MCF 10A (cell line): ENCODE measurements at regions not wholly inside any gene's neighbourhood (a gene's known extent, or its start where the extent isn't known, plus 50 kb on each side); places are given as distances from the start of the nearest gene placed in this dataset.
A peak's percentile ranks its signal among the peaks of the same experiment; 100 is the strongest.
"Not testable (repeated sequence)": the region's sequence is repeated elsewhere in the genome, so short reads cannot be mapped to it uniquely, and the experiment has no call there.

Experiments
- BruUV-seq: library from RNA; stranded (reverse); fragments of 400-500 nt; replicated peaks from 2 replicates; lab custom pipeline; 2021; lab: Mats Ljungman, UMichigan
- CTCF ChIA-PET: fragments of 300-600 bp; sonication (Branson Sonifier 250); formaldehyde crosslinking; extraction: SDS; loops from one replicate; lab custom pipeline; 2021; ENCODE audit warnings: antibody characterized with exemption, inconsistent platforms; lab: Yijun Ruan, JAX
- POLR2A ChIA-PET: fragments of 300-600, 350-650 bp; sonication (Branson Sonifier 250); formaldehyde crosslinking; extraction: SDS; loops from one replicate; lab custom pipeline; 2020; ENCODE audit warnings: antibody characterized with exemption, inconsistent platforms; lab: Yijun Ruan, JAX
- DNase-seq: peaks from one replicate; pipeline ENCODE4 v3.0.0-alpha.2; 2018; ENCODE audit not compliant: unreplicated experiment
- H3K27ac Mint-ChIP-seq: one replicate; pipeline ENCODE4 v1.8.0; 2022; ENCODE audit warnings: mild to moderate bottlenecking, low read depth, mixed read lengths; ENCODE audit not compliant: unreplicated experiment
- H3K27me3 Mint-ChIP-seq: one replicate; pipeline ENCODE4 v1.8.0; 2022; ENCODE audit warnings: mixed read lengths; ENCODE audit not compliant: insufficient read depth, unreplicated experiment
- H3K36me3 Mint-ChIP-seq: one replicate; pipeline ENCODE4 v1.8.0; 2022; ENCODE audit warnings: mild to moderate bottlenecking, moderate library complexity, mixed read lengths; ENCODE audit not compliant: insufficient read depth, unreplicated experiment
- H3K4me1 Mint-ChIP-seq: one replicate; pipeline ENCODE4 v1.8.0; 2022; ENCODE audit warnings: mixed read lengths; ENCODE audit not compliant: insufficient read depth, unreplicated experiment
- H3K4me3 Mint-ChIP-seq: one replicate; pipeline ENCODE4 v1.8.0; 2022; ENCODE audit warnings: mild to moderate bottlenecking, moderate library complexity, mixed read lengths; ENCODE audit not compliant: unreplicated experiment
- H3K9me3 Mint-ChIP-seq: one replicate; pipeline ENCODE4 v1.8.0; 2022; ENCODE audit warnings: mixed read lengths; ENCODE audit not compliant: unreplicated experiment
- intact Hi-C: fragments of 100-400 bp; cut with micrococcal nuclease; formaldehyde crosslinking; loops from 2 replicates; pipeline ENCODE4 v1.14.1; 2022
- TF ChIP-seq, protein P1 (sequence below): fragments of 200-600 bp; IDR thresholded peaks from one replicate; pipeline ENCODE4 v1.8.0; 2022; ENCODE audit warnings: antibody characterized with exemption, mild to moderate bottlenecking; ENCODE audit not compliant: unreplicated experiment

DNA sequence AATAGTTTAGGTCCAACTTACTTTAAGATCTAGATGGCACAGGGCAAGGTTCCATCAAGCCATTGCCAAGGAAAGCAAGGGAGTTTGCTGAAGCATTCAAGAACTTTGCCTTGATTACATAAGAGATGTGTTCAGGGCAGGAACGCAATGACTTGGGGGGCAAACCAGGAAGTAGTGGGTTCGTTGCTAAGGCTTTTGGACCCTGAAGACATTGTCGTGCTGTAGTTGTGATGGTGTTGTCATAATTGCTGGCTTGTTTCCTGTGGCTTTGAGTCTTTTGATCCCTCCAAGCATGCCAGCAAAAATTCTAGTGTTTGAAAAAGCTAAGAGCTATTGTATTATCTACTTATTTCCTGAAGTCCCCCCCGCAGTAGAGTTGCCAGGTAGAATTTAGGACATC lies 70.7 kb upstream of the HNF1B start:
- TF ChIP-seq, protein P1, sequence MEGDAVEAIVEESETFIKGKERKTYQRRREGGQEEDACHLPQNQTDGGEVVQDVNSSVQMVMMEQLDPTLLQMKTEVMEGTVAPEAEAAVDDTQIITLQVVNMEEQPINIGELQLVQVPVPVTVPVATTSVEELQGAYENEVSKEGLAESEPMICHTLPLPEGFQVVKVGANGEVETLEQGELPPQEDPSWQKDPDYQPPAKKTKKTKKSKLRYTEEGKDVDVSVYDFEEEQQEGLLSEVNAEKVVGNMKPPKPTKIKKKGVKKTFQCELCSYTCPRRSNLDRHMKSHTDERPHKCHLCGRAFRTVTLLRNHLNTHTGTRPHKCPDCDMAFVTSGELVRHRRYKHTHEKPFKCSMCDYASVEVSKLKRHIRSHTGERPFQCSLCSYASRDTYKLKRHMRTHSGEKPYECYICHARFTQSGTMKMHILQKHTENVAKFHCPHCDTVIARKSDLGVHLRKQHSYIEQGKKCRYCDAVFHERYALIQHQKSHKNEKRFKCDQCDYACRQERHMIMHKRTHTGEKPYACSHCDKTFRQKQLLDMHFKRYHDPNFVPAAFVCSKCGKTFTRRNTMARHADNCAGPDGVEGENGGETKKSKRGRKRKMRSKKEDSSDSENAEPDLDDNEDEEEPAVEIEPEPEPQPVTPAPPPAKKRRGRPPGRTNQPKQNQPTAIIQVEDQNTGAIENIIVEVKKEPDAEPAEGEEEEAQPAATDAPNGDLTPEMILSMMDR, result no peak
- H3K4me3 Mint-ChIP-seq, result no peak overlapping the region
- no peaks in the 10 kb centered on the region for H3K36me3 Mint-ChIP-seq
- CTCF ChIA-PET, result interaction anchor here (0.5 to 5.7 kb wide), 14 partner anchors 8 to 325 kb away, joined by 3 to 49 read pairs (median 7); no protein-coding TSS in a partner anchor
- no peak overlapping the region for H3K27ac Mint-ChIP-seq
- DNase-seq, result no peak
- BruUV-seq, result no TSS peak
- peaks cover 7% of the 10 kb centered on the region for H3K9me3 Mint-ChIP-seq
- H3K4me1 Mint-ChIP-seq, result peaks cover 10% of the 10 kb centered on the region
- intact Hi-C loops, result no loop called here
- POLR2A ChIA-PET, result interaction anchor here (0.7 to 1.4 kb wide), 4 partner anchors 17 to 206 kb away, joined by 3 to 6 read pairs (median 3); partner anchors contain the start of gene SYNRG
- H3K27me3 Mint-ChIP-seq, result peaks cover 5% of the 10 kb centered on the region

DNA sequence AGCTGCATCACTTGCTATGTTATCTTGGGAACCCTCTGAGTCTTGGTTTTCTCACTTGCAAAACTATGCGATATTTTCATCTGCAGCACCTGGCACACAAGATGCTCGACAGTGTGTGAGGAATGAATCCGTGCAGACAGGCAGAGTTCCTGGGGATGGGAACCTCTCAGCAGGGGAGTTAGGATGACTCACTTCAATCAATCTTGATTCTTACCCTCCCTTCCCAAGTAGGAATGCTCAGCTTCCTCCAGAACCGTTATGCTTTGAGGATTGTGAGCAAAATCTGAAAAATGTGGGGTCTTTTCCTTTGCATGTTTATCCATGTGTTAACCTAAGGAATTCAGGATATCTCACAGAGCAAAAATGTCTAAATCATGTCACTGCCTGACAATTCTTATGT lies 68.9 kb upstream of the HNF1B start:
- TF ChIP-seq, protein P1, result no peak
- peak; percentile 48 for DNase-seq
- ChIA-PET CTCF (interaction anchor here (0.6 to 5.7 kb wide), 3 partner anchors 108 to 192 kb away, joined by 3 to 49 read pairs (median 3); no protein-coding TSS in a partner anchor), POLR2A (interaction anchor here (1.7 kb wide), 1 partner anchor 163 kb away, joined by 3 read pairs; no protein-coding TSS in a partner anchor)
- intact Hi-C loops, result no loop called here
- no peak overlapping the region for H3K4me3 Mint-ChIP-seq
- peaks cover 13% of the 10 kb centered on the region for H3K27me3 Mint-ChIP-seq
- no peaks in the 10 kb centered on the region for H3K36me3 Mint-ChIP-seq
- H3K4me1 Mint-ChIP-seq, result peaks cover 5% of the 10 kb centered on the region
- H3K9me3 Mint-ChIP-seq, result peaks cover 7% of the 10 kb centered on the region
- BruUV-seq, result no TSS peak
- H3K27ac Mint-ChIP-seq, result no peak overlapping the region

DNA sequence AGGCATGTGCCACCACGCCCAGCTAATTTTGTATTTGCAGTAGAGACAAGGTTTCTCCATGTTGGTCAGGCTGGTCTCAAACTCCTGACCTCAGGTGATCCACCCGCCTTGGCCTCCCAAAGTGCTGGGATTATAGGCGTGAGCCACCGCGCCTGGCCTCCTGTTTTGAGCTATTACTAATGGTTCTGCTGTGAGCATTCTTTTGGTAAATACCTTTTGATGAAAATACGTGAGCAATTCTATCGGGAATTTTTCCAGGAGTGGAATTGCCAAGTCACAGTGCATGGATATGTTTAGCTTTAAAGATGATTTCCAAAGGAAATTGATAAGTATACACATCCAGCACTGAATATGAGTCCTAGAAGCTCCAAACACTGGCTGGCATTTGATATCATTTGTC lies 64.0 kb upstream of the HNF1B start:
- H3K4me3 Mint-ChIP-seq, H3K4me1 Mint-ChIP-seq, H3K36me3 Mint-ChIP-seq, POLR2A ChIA-PET, BruUV-seq, H3K27ac Mint-ChIP-seq, DNase-seq, H3K9me3 Mint-ChIP-seq, intact Hi-C loops: not testable (repeated sequence)
- peaks cover 13% of the 10 kb centered on the region for H3K27me3 Mint-ChIP-seq
- CTCF ChIA-PET, result interaction anchor here (0.6 kb wide), 1 partner anchor 1826 kb away, joined by 3 read pairs; no protein-coding TSS in a partner anchor

DNA sequence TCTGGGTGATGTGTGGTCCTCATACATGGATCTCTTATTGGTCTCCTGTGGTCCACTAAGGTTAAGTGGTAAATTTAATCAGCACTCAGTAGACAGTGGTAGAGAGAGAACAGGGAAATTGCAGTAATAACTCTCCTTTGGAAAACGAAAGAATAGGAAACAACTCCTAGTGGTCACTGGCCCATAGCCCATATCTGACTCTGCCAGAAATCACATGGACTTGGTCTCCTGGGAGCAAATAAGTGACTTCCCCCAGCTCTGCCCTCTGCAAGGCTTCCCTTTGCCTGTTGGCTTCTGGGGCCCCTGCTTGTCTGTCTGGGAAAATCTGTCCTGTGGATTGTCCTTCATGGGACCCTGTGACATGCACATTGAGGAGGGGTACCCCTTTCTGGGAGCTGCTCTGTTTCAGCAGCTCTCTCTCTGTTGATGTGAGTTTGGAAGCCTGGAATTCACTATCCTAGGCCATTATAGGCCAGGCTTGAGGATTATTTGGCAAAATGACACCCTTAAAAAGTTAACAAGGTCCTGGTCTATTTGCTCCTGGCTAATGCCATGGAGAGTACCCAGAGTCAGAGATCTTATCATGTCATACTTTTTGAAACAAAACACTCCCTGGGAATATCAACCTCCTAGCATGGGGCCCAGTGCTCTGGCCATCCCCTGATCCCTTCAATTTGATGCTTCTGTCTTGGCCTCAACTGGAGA lies 58.0 kb upstream of the HNF1B start:
- H3K27me3 Mint-ChIP-seq, result peaks cover 5% of the 10 kb centered on the region
- no TSS peak for BruUV-seq
- ChIA-PET POLR2A (no interaction called here), CTCF (interaction anchor here (0.9 kb wide), 1 partner anchor 152 kb away, joined by 3 read pairs; no protein-coding TSS in a partner anchor)
- intact Hi-C loops, result no loop called here
- no peaks in the 10 kb centered on the region for H3K9me3 Mint-ChIP-seq
- no peaks in the 10 kb centered on the region for H3K4me1 Mint-ChIP-seq
- H3K4me3 Mint-ChIP-seq, result no peak overlapping the region
- TF ChIP-seq, protein P1, result no peak
- no peaks in the 10 kb centered on the region for H3K36me3 Mint-ChIP-seq
- peak; percentile 27 for DNase-seq
- H3K27ac Mint-ChIP-seq, result no peak overlapping the region
